Stimulated activated CD4-positive, alpha-beta T cell treated with anti-CD3 and anti-CD28 coated beads, TNF-alpha, amount 100 ng/mL, for 1 hour (primary cell): ENCODE measurements at regions not wholly inside any gene's neighbourhood (a gene's known extent, or its start where the extent isn't known, plus 50 kb on each side); places are given as distances from the start of the nearest gene placed in this dataset.
"Not testable (repeated sequence)": the region's sequence is repeated elsewhere in the genome, so short reads cannot be mapped to it uniquely, and the experiment has no call there.

Experiments used
- DNase-seq, 3 donors: peaks; one replicate each; pipeline ENCODE4 v3.0.0-alpha.2; 2020; ENCODE audit warnings: low read depth in 3 of 3, low spot score in 1 of 3

DNA sequence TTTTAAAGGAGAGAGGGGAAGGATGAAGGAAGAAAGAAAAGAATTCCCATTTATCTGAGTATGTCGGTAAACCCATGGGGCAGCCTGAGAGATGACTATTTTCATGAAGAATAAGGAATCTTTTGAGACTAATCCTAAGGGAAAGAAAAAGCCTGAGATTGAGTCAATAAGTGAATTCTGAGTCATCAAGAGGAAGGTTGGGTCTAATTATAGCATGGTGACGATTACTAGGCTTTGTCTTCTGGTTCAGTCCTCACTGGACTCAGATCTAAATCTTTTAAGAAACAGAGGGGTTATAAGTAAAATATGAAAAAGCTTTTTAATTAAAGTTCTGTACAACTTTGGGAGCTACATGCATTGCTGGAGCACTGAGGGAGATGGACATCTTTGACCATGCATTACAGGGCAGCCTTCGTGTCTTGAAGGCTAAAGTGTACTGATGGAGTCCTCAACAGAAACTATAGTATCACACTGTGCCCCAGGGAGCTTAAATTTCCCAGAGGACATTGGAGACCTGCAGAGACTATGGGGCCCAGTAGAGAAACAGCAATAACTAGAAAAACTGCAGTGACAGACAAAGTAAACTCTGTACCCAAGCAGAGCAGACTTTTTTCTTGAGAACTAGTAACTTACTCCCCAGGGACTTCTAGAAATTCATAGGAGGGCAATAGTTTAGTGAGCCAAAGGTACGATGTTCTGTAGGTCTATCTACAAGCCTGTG is 260.9 kb downstream of the RAD51AP2 start:
- no peak for DNase-seq

DNA sequence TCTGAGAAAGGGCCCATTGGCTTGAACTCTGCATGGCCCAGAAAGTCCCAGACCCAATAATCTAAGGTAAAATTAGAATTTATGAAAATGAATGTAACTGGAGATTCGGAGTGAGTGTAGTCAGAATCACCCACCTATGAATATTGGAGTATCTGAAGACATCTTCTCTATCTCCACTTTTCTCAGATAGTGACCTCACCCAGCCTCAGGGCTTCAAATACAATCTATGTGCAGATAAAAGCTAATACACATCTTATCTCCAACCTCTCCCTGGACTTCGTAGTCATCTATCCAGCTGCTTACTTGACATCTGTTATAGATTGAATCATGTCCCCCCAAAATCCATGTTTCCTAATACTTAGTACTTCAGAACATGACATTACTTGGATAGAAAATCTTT is 263.2 kb downstream of the RAD51AP2 start:
- no peak for DNase-seq

DNA sequence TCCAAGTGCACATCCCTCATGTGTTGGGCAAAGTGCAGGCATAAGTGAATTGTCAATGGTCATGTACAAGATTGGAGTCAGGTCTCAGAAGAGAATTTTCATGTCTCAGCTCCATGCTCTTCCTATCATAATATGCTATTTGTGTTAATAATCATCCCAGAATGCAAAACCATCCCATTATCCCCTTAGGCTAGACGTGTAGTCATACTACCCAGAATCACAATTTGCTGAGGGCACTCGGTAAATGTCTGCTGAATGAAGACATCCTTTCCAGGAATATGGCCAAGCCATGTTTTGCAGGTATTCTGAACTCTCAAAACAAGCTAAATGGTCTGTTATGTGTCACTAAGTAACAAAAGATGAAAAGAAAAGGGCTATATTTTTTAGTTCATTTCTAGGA is 263.8 kb downstream of the RAD51AP2 start:
- DNase-seq: no peak

DNA sequence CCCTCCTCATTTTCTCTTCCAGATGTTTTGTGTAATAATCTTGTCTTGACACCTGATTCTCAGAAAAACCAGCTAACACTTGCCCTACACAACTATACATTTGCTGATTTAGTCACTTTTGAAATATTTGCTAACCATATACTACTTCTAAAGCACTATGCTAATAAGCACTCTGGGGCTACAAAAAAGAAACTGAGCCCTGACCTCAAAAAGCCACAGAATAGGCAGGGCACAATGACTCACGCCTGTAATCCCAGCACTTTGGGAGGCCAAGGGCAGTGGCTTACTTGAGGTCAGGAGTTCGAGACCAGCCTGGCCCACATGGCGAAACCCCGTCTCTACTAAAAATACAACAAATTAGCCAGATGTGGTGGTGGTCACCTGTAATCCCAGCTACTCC is 266.0 kb downstream of the RAD51AP2 start:
- no peak for DNase-seq

- no peak for DNase-seq
These were observed 267.1 kb downstream of the RAD51AP2 start for GRCh38 chr2:17251171-17251570.

- no peak for DNase-seq
These were observed 269.0 kb downstream of the RAD51AP2 start for GRCh38 chr2:17249249-17249648.

GRCh38 chr2:17245906-17246305 is 272.3 kb downstream of the RAD51AP2 start:
- no peak for DNase-seq

DNA sequence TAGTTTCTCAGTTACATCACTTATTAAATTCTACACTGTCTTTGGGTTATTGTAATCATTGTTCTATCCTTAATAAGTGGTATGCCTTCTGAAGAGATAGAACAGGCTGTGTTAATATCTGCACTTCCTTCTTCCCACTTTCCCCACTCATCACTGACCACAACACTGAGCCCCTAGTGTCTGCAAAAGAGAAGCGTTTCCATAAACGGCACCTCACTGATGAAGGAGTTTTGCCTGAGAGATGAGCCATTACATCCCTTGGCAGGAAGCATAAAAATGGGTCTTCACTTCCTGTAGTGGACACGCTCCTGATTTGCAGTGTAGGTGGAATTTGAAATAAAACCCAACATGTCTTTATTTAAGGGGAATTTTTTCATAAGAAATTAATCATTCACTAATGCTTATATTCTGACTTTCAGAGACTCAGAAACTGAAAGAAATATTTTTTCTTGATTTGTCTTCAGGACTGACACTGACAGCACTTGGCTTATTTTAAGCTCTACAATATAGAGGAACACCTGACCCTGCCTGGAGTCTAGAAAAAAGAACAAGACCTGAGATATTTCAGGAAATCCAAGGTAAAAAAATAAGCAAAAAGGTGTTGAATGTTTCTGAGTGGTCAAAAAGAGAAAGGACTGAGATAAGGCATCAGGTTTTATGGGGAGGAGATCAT is 275.3 kb downstream of the RAD51AP2 start:
- DNase-seq: no peak

DNA sequence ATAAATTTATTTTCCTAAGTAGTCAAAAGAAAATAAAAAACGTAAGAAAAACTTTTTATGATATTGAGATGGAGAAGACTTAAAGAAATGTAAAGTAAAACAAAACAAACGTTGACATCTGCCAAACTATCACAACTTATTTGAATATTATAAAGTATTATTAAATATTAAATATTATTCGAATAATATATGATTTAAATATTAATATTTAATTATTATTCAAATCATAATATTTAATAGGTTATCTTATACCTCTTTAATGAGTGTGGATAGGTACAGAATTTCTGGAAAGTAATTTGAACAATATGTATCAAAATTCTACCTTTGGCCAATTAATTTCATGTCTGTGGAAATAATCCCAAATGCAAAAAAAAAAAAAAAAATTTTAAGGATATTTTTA is 278.7 kb downstream of the RAD51AP2 start:
- DNase-seq: no peak

- DNase-seq: no peak
These were observed 283.1 kb downstream of the RAD51AP2 start for GRCh38 chr2:17235167-17235566.

GRCh38 chr2:17232776-17233556 is 285.3 kb downstream of the RAD51AP2 start:
- DNase-seq: no peak

DNA sequence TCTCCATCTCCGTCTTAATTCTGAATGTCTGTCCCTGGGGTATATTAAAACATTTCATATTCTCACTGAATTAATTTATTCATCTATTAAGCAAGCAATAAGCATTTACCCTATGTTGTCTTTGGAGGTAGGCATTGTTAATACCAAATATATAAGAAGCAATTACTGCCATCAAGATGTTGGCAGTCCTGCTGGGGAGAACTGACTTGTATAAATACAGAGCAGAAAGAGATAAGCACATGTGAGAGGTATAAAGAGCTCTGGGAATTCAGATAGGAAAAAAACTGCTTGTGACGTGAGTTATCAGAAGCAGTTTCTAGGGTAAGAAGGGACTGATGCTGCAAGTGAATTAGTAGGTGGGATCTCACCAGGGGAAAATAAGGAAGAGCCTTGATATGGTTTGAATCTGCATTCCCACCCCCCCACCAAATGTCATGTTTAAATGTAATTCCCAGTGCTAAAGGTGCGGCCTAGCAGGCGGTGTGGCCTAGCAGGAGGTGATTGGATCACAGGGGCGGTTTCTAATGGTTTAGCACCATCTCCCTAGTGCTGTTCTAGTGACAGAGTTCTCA is 286.8 kb downstream of the RAD51AP2 start:
- DNase-seq: no peak

DNA sequence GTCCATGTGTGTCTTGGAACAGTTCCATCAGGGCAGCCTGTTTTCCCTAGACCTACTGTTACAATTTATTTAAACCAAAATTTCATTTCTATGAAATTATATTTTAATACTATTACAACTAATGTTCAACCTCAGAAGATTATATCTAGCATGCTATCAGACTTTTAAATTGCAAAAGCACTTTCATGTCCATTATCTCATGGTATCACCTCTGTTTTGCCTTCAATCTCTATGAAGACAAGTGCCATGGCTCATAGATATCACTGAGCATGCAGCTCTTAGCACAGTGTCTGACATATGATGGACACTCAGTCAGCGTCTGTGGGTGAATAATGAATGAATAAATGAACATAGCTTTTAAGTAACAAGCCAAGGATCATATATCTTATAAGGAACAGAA is 288.8 kb downstream of the RAD51AP2 start:
- DNase-seq: no peak

DNA sequence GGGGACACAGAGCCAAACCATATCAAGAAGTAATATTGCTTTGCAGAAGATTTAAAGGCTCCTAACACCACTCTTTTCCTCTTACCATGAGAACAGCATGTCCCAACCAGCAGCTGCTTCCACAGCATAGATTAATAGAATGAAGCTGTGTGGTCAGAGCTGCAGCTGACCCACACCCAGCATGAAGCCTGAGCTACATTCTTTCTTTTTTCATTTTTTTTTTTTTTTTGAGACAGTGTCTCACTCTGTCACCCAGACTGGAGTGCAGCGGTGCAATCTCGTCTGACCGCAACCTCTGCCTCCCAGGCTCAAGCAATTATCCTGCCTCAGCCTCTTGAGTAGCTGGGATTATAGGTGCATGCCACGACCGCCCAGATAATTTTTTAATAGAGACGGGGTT is 289.8 kb downstream of the RAD51AP2 start:
- no peak for DNase-seq

DNA sequence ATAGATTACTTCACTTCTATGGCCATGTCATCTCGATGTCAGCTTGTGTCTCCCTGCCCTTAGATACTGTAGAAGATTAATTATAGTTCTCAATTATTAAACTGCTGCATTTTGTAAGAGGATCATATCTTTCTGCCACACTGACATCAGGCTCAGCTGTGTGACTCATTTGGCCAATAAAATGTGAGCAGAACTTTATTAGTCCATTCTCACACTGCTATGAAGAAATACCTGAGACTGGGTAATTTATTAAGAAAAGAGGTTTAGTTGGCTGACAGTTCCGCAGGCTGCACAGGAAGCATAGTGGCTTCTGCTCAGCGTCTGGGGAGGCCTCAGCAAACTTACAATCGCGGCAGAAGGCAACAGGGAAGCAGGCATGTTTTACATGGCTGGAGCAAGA is 290.4 kb downstream of the RAD51AP2 start:
- no peak for DNase-seq

- no peak for DNase-seq
These were observed 291.2 kb downstream of the RAD51AP2 start for GRCh38 chr2:17226941-17227490.

DNA sequence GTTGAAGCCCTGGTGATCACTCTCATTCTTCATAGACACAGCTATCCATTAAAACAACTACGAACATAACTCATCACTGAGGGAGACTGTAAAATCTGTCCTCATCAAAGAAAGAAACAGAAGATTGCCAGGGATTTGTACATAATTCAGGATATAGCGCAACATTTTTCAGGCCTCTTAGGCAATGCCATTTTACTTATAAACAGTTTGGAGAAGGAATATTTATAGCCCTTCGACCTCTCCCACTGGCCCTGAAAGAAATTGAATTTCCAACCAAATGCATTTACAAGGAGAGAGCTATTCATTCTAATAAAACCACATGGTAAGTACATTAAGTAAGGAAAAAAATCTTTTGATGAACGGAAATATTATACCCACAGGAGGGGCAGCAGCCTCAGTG is 295.0 kb downstream of the RAD51AP2 start:
- no peak for DNase-seq

GRCh38 chr2:17208511-17208910 is 309.7 kb downstream of the RAD51AP2 start:
- DNase-seq: no peak

- DNase-seq: no peak
These were observed 311.5 kb downstream of the RAD51AP2 start for GRCh38 chr2:17206771-17207170.

GRCh38 chr2:17204214-17204613 is 314.0 kb downstream of the RAD51AP2 start:
- DNase-seq: not testable (repeated sequence)

DNA sequence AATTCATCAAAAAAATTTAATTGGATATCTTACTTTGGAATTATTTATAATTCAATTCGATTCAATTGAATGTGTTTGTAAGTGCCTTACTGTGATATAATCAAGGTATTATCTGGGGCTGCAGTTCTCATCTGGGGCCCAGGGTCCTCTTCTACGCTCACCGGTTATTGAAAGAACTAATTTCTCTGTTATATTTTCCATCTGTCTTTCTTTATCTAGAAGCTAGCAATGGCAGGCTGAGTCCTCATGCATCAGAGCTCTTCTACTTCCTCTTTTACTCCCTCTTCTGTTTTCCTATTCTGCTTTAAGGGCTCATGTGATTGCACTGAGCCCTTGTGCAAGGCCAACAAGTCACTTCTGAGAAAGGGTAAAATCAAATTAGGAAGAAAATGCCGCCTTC is 315.6 kb downstream of the RAD51AP2 start:
- not testable (repeated sequence) for DNase-seq
